ENCODE measurements at regions not wholly inside any gene's neighbourhood (a gene's known extent, or its start where the extent isn't known, plus 50 kb on each side); places are given as distances from the start of the nearest gene placed in this dataset.
A peak's percentile ranks its signal among the peaks of the same experiment; 100 is the strongest.
"Not testable (repeated sequence)": the region's sequence is repeated elsewhere in the genome, so short reads cannot be mapped to it uniquely, and the experiment has no call there.

DNA sequence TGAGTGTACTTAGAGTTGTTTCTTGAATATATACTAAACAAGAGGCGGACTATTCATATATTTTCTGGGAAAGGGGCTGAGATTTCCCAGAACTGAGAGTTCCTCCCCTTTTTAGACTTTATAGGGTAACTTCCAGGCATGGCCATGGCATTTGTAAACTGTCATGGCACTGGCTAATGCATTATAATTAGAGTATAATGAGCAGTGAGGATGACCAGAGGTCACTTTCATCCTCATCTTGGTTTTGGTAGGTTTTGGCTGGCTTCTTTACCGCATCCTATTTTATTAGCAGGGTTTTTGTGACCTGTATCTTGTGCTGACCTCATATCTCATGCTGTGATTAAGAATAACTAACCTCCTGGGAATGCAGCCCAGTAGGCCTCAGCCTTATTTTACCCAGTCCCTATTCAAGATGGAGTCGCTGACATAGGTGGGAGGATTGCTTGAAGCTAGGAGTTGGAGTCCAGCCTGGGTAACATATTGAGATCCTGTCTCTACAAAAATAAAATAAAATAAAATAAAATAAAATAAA lies 91.4 kb downstream of the MOBP start:
- DNase-seq = no peak

DNA sequence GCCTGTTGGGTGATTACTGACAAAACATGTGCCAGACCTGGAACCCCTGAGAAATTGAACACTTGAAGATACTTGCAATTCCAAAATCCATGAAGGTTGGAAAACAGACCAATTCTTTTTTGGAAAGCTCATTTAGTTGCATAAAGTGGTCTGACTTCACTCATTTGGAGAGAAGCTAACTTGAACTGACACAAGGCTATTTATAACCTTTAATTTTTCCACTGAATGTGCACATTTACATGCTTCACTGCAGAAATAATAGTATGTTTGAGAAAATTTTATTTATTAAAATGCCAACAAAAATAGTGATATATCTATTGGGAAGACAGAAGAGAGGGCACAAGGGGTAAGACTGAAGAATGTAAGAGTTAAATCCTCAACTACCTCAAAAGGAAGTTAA lies 92.1 kb downstream of the MOBP start:
- DNase-seq = no peak

DNA sequence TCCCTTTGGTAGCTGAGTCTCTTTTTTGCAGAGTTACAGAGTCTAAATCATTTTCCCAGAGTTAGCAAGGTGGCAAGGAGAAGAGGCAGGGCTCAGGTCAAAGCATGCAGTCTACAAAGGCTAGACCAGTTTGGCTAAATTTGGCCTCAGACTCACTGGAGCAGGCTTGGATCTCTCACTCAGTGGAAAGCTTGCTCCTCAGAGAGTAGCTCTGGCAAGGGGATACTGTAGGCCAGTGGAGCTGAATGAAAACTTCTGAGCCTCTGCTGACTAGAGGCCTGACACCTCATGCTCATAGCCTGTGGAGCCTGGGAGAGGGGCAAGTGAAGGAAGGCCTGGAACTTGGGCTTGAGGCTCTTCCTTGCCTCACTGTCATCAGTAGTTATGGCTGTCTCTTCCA lies 101.0 kb downstream of the MOBP start:
- DNase-seq = no peak

DNA sequence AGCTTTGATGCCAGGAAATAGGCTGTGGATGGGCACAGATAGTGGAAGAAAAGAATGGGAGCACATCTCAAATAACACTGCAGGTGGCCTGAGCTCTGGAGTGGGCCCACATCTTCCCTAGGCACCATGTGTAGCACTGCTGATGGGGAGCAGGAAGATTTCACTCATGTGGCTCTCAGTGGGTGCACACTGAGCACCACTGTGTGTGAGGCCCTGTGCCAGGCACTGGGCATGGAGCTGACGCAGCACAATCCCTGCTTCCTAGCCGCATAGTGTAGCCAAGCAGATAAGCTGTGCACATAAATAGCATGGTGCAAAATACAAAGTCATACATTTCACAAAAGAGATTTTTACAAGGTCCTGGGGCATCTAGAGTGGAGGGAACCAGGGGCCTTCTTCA lies 101.6 kb downstream of the MOBP start:
- DNase-seq = no peak

DNA sequence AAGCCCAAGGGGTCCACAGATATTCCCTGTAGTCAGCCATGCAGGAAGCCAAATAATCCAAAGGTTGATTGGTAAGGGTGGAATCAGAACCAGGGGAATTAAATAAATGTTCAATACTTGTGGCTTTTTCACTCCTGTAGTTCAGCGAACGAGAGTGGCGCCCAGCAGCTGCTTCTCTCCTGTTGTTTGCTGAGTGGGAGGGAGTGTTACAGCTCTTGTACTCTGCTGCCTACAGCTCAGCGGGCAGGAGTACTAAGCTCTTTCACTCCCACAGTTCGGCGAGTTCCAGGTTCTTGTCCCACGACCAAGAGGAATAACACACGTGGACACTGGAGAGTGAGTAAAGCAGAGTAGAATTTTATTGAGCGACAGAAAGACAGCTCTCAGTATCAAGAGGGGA lies 105.9 kb downstream of the MOBP start:
- DNase-seq = no peak

DNA sequence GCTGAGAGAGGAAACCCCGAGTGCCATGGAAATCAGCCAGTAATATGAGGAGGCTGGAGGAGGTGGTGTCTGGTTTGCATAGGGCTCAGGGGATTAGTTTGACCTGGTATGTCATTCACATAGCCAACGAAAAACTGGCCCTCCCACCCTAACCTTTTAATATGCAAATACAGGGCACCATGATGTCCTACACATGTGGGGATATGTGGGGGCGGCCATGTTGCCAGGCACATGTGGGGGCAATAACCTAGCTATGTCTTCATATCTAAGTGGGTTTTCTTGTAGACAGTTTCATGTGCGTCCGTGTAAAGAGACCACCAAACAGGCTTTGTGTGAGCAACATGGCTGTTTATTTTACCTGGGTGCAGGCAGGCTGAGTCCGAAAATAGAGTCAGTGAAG lies 110.1 kb downstream of the MOBP start:
- DNase-seq = no peak

DNA sequence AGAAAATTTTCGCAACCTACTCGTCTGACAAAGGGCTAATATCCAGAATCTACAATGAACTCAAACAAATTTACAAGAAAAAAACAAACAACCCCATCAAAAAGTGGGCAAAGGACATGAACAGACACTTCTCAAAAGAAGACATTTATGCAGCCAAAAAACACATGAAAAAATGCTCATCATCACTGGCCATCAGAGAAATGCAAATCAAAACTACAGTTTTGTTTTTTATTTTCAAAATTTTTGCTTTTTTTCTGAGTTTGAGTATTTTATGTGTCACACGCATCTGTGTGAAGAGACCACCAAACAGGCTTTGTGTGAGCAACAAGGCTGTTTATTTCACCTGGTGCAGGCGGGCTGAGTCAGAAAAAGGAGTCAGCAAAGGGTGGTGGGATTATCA lies 118.7 kb downstream of the MOBP start:
- not testable (repeated sequence) for DNase-seq

DNA sequence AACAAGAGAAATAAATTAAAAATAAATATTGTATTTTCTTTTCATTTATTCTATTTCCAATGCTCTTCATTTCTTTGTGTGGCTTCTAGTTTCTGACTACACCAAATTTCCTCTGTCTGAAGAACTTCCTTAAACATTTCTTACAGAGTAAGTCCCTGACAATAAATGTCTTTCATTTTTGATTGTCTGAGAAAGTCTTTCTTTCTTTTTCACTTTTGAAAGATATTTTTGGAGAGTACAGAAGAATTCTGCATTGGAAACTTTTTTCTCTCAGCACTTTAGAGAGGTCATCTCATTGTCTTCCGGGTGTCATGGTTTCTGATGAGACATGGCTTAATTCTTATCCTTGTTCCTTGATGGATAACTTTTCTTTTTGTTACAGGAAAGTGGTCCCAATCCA lies 119.6 kb downstream of the MOBP start:
- no peak for DNase-seq

DNA sequence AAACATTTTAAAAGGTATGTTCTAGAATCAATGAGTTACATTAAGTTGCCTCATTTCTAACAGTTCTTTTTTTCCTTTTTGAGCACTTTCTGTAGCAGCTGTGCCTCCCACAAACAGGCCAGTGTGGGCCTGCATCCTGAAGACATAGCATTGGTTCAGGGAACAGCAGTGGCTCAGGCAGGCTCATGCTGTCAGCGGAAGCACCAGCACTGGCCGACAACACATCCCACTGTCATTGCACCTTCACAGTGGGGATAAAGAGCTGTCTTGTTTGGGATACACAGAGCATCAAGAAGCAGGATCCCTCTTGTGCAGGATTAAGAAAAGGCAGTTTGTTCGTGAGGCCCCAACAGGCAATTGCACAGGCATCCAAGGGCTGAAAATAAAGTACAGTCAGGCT lies 123.3 kb downstream of the MOBP start:
- no peak for DNase-seq

DNA sequence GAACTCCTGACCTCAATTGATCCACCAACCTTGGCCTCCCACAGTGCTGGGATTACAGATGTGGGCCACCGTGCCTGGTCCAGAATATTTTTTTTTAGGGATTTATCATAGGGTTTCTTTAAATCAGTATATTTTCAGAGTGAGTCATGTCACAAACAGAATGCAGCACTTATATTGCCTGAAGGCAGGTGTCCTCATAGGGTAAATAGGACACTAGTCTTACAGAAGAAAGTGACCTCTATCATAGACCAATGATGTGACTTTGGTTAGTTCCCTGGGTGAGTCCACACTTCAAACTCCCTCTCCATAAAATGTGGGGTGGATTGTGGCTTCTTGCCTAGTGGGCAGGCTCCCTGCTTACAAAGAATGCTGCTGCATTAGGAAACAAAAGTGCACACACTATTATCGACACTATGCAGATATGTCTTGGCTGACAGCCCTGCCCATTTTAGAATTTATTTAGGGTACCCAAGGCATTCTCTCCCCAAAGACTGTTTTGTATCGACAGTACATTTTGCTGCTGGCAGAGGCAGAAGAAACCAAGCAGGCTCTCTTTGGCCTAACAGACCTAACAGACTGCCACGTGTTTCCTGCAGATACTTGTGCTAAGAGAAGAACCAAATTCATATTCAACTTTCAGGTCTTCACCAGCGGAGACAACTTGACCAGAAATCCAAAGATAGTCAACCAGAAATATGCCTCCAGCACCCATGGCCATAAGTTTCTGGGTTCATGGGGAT lies 125.0 kb downstream of the MOBP start:
- DNase-seq = no peak

DNA sequence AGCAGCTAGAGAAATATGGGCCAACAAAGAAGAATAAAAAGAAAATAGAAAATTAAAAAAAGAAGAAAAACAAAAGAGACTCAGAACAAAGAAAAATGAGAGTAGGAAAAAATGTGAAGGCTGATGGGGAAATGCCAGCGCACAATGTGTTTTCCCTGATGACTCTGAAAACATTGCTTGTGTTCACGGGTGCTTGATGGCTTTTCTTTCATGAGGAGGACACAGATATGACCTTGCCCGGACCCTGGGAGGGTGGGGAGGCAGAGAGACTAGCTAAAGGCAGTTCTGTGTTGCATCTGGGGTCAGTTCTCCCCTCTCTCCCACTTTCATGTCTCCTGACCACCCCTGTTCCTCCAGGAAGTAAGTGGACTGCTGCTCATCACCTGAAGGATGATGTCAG lies 125.9 kb downstream of the MOBP start:
- no peak for DNase-seq

DNA sequence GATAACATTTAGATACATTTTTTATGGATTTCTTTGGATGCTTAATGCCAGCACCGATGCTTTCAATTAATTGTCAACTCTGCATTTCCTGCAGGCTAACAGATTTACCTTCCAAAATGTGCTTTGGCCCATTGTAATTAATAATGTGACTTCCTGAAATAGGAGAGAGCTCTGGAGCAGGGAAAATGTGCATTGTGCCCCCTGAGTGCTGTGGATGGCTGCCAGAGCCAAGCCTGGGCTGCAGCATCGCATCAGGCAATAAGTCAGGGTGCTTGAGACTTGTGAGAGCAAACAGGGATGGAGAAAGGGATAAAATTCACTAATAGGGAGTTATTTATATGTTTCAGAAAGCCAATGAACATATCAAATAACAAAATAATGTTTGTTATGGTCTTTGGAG lies 133.8 kb downstream of the MOBP start:
- no peak for DNase-seq

DNA sequence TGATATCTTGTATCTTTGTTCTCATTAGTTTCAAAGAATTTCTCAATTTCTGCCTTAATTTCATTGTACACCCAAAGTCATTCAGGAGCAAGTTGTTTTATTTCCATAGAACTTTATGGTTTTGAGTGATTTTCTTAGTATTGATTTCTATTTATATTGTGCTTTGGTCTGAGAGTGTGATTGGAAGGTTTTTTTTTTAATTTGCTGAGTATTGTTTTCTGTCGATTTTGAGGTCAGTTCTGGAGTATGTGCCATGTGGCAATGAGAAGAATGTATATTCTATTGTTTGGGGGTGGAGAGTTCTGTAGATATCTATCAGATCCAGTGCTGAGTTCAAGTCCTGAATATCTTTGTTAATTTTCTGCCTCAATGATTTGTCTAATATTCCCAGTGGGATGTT lies 138.4 kb downstream of the MOBP start:
- no peak for DNase-seq

DNA sequence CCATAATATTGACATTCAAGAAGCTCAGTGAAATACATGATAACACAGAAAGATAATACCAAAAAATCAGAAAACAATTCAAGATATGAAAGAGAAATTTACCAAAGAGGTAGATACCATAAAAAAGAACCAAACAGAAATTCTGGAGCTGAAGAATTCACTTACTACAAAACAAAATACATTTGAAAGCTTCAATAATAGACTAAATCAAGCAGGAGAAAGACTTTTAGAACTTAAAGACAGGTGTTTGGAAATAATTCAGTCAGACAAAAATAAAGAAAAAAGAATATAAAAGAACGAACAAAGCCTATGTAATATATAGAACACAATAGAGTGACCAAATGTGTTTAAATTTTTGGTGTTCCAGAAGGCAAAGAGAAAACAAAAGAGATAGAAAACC lies 158.7 kb downstream of the MOBP start:
- DNase-seq = no peak

DNA sequence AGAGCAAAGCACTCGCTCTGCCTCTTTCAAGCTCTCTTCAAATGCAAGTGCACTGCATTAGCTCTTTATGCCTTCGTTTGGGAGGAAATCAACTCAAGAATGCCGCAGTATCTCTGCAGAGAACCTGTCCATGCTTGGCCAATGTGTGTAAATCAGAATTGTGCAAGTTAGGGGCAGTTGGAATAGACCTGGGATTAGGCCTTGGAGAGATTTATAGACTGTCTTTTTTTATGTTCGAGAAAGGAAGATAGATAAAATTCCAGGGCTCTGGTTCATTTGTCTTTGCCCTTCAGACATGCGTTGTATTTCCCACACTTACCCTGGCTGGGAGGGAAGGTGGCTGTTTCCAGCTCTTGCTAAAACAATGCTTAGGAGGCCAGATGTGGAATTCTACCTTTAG lies 163.7 kb downstream of the MOBP start:
- no peak for DNase-seq

DNA sequence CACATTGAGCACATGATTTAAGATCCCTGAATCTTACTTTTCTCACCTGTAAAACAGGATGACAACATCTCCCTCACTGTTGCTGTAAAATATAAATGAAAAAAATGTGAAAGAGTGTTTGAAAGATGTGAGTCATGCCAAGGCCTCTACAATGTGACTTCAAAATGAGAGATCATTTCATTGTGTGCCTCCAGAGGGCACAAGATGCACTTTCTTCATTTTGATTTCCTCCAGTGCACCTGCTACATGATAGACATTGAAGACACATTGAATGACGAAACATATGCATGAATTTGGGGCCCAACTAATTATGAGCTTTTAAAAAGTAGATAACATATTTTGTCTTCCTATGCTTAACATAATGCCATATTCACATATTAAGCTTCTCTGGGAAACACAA lies 170.3 kb downstream of the MOBP start:
- no peak for DNase-seq

DNA sequence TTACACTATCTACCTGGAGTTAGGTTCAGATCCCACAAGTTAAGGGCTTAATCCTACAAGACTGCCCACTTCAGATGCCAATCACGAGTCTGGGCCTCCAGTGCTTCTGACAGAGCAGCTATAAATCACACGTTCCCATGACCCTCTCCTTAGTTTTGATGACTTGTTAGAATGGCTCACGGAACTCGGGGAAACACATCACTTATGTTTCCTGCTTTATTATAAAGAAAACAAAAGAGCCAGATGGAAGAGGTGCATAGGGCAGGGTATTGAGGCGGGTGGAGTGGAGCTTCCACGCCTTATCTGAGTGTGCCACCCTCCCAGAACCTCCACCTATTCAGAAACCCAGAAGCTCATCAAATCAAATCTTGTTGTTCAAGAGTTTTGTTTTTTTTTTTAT lies 170.8 kb downstream of the MOBP start:
- DNase-seq = no peak

DNA sequence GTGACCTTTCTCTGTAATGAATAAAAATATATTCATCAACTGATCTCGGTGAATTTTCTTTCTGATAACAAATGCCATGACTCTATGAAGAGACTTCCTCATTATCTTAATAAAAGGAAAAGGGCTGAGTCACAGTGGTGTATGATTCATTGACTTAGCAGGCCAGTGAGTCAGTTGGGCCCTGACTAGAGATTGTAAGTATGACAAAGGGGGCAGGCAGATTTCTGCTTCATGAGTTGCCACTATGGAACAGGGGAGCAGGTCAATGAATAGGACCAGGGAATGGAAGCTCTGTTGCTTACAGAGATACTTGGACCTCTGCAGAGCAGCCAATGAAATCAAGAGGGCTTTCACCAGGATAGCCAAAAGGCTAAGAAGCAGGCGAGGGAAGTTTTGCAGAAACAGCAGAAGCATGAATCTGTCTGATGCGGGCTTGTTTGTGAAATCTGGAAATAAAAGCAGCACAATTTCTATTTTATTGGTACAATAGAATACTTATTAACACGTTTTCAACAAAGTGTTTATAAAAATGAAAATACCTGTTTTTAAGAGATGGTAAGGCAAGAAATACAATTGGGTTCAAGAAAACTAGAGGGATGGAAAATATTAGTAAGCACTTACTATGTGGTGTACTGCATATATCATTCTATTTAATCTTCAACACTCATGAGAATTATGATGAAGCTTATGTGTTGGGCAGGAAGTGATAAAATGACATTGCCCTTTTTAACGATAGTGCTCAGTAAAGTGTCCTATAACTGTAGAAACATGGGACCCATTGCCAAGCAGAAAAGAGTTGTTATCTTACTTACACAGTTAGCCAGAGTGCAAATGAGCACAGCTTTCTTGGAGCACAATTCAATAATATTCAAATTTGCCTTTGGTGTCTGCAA lies 169.8 kb upstream of the MYRIP start:
- DNase-seq = no peak

DNA sequence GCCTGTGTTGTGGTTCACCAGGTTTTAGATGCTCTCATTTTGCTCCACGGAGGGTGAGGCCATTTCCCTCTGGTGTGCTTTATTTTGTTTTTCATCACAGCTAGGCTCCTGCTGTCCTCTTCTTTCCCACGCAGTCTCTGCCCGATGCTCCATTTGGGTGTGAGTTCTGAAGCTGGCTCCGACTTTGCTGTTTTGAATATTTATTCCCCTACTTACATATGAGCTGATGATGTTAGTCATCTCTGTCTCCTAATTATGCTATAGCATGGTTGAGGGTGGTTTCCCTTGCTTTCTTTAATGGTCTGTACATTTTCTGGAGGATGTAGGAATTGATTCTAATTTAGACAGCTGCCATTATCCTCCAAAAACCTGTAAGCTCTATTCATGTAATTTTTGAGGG lies 168.1 kb upstream of the MYRIP start:
- DNase-seq = no peak

DNA sequence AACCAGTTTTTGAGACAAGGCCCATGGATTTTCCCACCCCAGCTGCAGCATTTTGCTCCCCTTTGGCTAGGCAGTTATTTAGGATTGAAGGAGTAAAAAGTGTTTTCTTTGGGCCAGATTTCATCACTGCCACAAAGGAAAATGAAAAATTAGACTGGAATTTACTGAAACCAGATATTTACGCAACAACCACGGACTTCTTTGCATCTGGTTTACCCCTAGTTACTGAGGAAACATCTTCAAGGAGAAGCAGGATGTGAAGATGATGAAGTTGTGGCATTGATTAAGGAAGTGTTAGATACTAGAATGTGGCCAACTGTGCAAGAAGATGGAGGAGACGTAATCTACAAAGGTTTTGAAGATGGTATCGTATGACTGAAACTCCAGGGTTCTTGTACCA lies 165.2 kb upstream of the MYRIP start:
- no peak for DNase-seq

DNA sequence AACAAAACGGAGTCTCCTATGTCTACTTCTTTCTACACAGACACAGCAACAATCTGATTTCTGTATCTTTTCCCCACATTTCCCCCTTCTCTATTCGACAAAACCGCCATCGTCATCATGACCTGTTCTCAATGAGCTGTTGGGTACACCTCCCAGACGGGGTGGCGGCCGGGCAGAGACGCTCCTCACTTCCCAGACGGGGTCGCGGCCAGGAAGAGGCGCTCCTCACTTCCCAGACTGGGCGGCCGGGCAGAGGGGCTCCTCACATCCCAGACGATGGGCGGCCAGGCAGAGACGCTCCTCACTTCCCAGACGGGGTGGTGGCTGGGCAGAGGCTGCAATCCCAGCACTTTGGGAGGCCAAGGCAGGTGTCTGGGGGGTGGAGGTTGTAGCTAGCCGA lies 158.2 kb upstream of the MYRIP start:
- not testable (repeated sequence) for DNase-seq

DNA sequence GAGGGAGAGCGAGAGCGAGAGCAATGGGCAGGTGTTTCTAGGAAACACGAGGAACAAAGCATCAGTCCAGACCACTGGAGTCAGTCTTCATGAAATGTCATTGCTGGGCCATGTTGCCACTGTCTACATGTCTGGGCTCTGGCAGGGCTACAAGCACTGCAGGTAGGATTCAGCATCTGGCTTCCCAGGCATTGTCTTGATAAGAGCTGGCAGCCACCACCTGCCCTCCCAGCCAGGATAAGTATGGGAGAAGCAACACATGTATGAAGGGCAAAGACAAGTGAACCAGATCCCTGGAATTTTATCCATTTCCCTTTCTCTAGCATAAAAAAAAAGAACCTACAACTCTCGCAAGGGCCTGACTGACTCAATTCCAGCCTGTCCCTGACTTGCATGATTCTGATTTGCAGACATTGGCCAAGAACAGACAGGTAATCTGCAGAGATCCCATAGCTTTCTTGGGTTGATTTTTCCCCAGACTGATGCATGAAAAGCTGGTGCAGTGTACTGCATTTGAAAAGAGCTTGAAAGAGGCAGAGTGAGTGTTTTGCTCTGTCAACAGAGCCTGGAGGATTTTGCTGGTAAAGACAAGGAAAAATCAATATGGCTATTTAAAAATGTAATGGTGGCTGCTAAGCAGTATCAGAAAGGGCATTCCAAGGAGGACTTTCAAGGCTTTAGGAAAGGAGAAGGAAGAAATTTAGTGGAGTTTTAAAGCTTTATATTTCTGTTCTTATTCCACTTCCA lies 157.2 kb upstream of the MYRIP start:
- DNase-seq = peak; percentile 2

DNA sequence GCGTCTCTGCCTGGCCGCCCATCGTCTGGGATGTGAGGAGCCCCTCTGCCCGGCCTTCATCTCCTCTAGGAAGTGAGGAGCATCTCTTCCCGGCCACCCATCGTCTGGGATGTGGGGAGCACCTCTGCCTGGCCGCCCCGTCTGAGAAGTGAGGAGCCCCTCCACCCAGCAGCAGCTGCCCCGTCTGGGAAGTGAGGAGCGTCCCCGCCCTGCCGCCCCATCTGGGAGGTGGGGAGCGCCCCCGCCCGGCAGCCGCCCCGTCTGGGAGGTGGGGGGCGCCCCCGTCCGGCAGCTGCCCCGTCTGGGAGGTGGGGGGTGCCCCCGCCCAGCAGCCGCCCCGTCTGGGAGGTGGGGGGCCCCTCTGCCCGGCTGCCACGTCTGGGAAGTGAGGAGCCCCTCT lies 153.7 kb upstream of the MYRIP start:
- not testable (repeated sequence) for DNase-seq

DNA sequence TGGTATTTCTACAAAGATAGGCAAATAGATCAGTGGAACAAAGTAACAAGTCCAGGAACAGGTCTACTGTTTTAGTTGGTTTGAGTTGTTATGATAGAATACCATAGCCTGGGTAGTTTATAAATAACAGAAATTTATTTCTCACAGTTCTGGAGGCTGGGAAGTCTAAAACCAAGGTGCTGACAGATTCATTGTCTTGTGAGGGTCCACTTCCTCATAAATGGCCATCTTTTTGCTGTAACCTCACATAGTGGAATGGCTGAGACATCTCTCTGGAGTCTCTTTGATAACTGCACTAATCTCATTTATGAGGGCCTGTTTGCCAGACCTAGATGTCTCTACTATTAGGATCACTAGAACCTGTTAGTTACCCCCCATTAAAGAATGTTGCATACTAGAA lies 152.3 kb upstream of the MYRIP start:
- no peak for DNase-seq

All from NCI-H2171 (cell line).